Cardiac septum (tissue), 1 donor: ENCODE measurements at regions not wholly inside any gene's neighbourhood (a gene's known extent, or its start where the extent isn't known, plus 50 kb on each side); places are given as distances from the start of the nearest gene placed in this dataset.
"Not testable (repeated sequence)": the region's sequence is repeated elsewhere in the genome, so short reads cannot be mapped to it uniquely, and the experiment has no call there.

Source experiments
- DNase-seq: peaks from one replicate; pipeline ENCODE4 v3.0.0-alpha.2; 2020; ENCODE audit warnings: low spot score
- intact Hi-C: fragments of 100-400 bp; cut with DNase I; formaldehyde crosslinking; loops from one replicate; pipeline ENCODE4 v1.14.0; 2022
- donor health status: DM: no; HTN: no; CAD: no.

GRCh38 chr12:65699251-65699650 lies 125.0 kb upstream of the HMGA2 start:
- intact Hi-C loops, result no loop called here
- DNase-seq, result no peak

- intact Hi-C loops, result no loop called here
- DNase-seq, result no peak
Observed at GRCh38 chr12:65703176-65703575, 121.1 kb upstream of the HMGA2 start.

DNA sequence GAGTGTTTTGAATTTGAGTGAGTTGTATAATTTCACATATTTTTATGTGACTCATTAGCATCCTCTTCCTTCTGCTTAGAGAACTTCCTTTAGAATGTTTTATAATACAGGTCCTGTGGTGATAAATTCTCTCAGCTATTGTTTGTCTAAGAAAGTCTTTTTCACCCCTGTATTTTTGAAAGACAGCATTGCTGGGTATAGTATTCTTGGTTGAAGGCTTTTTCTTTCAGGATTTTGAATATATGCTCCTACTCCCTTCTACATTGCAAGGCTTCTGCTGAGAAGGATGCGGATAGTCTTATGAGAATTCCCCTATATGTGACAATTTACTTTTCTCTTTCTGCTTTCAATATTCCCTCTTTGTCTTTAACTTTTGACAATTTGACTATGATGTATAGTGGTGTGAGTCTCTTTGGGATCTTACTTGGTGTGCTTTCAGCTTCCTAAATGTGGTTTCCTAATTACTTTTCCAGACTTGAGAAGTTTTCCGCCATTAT lies 118.9 kb upstream of the HMGA2 start:
- DNase-seq, result no peak
- intact Hi-C loops, result no loop called here

GRCh38 chr12:65707051-65707450 lies 117.2 kb upstream of the HMGA2 start:
- no peak for DNase-seq
- intact Hi-C loops, result no loop called here

DNA sequence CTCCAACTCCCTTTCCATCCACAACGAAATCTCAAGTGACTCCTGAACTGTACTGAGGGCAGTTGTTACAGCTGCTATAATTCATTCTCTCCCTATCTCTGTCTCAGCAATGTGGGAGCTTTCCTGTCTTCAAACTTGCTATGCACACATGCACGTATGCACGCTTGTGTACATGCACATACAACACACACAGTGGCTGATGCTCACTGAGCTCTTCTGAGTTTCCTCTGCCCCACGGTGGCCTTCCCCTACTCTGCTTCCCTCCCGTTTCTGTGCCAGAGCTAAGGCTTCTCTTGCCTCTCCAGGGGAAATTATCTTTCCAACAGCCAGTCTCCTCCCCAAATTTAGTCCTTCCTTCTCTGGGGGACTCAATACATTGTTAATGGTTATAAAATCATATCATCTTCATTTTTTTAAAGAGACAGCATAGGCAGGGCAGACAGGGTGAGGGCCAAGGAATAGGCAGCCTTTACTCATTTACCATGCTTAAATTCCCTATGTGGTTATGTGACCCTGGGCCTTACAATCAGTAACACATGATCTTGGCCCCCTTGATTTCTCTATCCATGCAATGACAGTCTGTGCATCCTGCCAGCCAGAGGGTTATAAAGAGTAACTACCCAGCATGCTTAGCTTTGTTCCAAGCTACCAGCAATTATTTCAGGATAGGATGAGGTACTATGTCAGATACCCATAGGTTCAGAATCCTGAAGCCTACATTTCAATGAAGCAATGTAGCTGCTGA lies 111.9 kb upstream of the HMGA2 start:
- DNase-seq, result no peak
- intact Hi-C loops, result no loop called here

- DNase-seq, result no peak
- intact Hi-C loops, result no loop called here
Observed at GRCh38 chr12:65715961-65716360, 108.3 kb upstream of the HMGA2 start.

DNA sequence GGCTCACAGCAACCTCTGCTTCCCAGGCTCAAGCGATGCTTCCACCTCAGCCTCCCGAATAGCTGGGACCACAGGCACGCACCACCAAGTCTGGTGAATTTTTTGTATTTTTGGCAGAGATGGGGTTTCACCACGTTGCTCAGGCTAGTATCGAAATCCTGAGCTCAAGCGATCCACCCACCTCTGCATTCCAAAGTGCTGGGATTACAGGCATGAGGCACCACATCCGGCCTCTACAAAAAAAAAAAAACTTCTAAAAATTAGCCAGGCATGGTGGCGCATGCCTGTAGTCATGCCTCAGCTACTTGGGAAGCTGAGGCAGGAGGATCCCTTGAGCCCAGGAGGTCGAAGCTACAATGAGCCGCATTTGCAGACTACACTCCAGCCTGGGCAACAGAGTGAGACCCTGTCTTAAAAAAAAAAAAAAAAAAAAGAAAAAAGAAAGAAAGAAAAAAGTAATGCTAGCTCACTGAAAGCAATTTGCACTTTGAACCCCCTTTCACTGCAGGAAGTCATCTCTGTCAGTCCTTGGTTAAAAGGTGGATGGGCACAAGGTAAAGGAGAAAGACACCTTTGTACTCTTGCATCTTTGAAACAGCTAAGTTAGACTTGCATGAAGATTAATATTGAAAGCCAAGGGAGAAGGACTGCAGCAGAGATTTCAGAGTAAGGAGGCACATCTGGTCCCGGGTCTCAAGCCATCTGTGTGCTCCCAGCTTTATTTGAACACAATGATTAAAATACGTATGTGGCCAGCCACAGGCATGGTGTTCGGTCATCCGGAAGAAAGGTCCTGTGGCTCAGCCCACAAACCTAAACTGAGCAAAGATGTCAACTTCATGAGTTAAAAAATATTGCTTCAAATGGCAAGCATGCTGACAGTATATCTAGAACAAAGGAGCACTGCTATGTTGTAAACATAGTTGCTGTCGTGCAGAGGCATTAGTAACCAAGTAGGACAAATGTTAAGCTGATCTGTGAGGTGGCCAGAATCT lies 103.8 kb upstream of the HMGA2 start:
- intact Hi-C loops, result no loop called here
- no peak for DNase-seq

DNA sequence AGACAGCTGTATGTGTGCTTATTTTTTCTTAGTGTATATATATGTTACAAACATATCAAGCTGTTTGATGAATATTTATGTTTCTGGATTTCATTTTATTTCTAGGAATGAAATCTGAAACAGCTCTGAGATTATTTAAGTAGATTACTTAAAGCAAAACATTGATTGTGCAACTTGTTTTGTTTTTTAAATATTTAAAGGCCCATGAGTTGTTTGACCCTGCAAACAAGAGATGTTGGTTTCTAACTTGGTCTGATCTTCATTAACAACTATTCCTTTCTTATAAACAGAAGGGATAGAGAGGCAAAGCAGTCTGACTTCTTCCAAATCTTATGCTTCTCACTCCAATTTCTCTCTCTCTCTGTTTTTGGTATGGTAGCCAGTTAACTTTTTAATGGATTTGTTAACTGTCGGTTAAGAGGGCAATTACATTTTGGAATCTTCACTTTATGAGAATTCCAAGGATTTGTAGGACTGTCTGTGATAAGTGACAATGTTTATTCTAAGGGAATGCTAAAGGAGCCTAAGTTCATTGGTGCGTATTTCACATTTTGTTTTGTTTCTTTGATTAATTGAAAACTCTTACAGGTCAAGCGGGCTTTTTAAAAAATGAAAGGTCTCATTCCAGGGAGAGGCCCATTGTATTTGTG lies 102.6 kb upstream of the HMGA2 start:
- intact Hi-C loops, result no loop called here
- no peak for DNase-seq

DNA sequence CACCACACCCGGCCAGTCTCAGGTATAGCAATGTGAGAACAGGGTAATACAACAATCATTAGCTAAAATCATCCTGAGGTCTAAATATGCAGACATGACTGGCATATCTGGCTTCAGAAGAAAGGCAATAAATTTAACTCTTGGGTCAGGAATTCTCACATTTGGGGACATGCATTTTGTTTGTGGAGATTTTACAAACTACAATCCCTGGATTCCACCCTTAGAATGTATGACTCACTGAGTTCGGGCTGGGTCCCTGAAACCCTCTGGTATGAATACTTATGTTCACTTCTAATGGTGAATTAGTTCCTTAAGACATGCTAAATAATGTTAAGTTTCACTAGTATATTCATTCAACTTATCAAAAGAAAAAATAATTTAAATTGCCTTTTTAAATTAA lies 98.9 kb upstream of the HMGA2 start:
- intact Hi-C loops, result no loop called here
- no peak for DNase-seq

GRCh38 chr12:65728455-65728847 lies 95.8 kb upstream of the HMGA2 start:
- intact Hi-C loops, result no loop called here
- DNase-seq, result no peak

- intact Hi-C loops, result no loop called here
- no peak for DNase-seq
Observed at GRCh38 chr12:65728848-65729793, 95.2 kb upstream of the HMGA2 start.

DNA sequence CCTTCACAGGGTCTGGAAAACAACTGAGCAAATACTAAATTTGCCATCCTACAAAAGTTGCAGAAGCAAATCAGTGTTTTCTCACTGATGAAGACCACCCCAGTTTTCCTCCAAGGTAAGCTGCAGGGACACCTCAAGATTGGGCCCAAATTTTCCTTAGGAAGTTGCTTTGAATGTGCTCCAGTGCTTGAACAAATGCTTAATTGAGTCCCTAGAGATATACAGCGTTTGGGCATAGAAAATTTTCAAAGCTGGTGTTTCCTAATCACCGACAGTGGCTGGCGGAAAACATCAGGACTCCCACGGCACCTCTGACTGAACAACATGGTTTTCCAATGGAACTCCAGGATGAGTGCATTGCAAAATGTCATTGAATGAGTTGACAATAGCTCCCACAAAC lies 92.5 kb upstream of the HMGA2 start:
- no peak for DNase-seq
- intact Hi-C loops, result no loop called here

GRCh38 chr12:65733643-65734042 lies 90.6 kb upstream of the HMGA2 start:
- DNase-seq, intact Hi-C loops: not testable (repeated sequence)

- intact Hi-C loops, result no loop called here
- DNase-seq, result no peak
Observed at GRCh38 chr12:65734226-65734625, 90.1 kb upstream of the HMGA2 start.

GRCh38 chr12:65739606-65740005 lies 84.7 kb upstream of the HMGA2 start:
- no peak for DNase-seq
- intact Hi-C loops, result loop anchor here (5.0 kb wide), 1 partner anchor 143 kb away; no protein-coding TSS in a partner anchor

- intact Hi-C loops, result loop anchor here (5.0 kb wide), 1 partner anchor 142 kb away; no protein-coding TSS in a partner anchor
Observed at GRCh38 chr12:65740506-65740872, 83.8 kb upstream of the HMGA2 start.

DNA sequence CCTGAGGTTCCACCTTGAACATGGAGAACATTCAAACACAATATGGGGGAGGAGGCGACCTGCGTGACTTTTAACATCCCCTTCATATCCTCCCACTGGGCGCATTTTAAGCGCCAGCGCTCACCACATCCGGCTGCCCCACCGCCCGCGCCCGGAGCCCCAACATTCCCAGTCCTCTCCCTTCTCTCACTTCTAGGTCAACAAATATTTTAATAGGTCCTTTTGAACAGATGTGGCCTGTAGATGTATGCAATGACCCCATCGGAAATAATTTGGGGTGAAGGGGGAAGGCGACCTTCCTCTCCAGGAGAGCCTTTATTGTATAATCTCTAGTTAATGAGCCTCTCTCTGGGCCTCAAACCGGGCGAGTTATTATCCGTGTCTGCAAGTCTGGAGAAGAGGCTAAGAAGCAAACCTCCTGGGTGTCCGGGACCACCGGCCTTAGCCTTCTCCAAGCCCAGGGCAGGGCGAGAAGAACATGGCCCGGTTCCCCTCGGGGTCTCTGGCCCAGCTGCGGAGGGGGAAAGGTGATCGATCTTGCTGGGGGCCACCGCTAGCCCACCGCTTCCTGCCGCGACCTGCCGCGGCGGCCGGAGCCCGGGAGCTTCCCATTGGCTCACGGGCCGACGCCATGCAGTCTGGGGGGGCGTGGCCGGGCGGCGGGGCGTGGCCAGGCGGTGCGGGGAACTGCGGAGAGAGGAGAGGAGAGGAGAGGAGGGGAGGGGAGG lies 83.2 kb upstream of the HMGA2 start:
- DNase-seq, result peak; percentile 90
- intact Hi-C loops, result loop anchor here (5.0 kb wide), 1 partner anchor 141 kb away; no protein-coding TSS in a partner anchor

More at GRCh38 chr12:65740506-65740872, 83.8 kb upstream of the HMGA2 start:
- no peak for DNase-seq

GRCh38 chr12:65741656-65742017 lies 82.6 kb upstream of the HMGA2 start:
- DNase-seq, result no peak
- intact Hi-C loops, result loop anchor here (5.0 kb wide), 1 partner anchor 141 kb away; no protein-coding TSS in a partner anchor
